NOMO-1 (cell line): ENCODE measurements at regions not wholly inside any gene's neighbourhood (a gene's known extent, or its start where the extent isn't known, plus 50 kb on each side); places are given as distances from the start of the nearest gene placed in this dataset.
"Not testable (repeated sequence)": the region's sequence is repeated elsewhere in the genome, so short reads cannot be mapped to it uniquely, and the experiment has no call there.

Experiments
- DNase-seq, 2 experiments: peaks; one replicate each; lab custom pipeline; 2025; ENCODE audit not compliant: unreplicated experiment in 2 of 2; lab: John Stamatoyannopoulos, UW

DNA sequence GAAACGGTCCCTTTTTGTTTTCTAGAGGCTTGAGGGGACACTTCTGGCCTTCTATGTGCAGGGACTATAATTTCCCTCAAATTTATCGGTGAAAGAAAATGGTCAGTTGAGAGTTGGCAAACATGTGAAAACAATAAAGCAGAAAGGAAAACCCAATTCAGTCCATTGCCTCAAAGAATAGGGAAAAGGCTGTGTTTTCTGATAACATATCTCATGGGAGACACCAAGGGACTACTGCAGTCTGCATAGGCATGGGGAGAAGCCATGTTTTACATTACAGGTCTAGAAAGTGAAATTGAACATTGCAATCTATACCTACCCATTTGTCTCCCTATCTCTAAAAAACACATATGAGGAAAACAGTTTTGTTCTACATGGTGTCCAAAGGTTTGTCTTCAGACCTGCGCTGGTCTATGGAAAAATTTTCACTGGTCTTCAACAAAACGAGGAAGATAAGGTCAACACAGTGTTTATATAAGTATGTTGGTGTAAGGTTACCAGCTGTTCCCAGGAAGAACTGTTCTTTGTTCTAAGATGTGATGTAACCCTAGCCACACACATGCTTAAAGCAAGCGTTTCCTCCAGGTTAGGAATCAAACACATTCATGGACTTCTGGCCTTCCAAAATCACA, 179.7 kb downstream of the MREG start:
- DNase-seq = no peak

DNA sequence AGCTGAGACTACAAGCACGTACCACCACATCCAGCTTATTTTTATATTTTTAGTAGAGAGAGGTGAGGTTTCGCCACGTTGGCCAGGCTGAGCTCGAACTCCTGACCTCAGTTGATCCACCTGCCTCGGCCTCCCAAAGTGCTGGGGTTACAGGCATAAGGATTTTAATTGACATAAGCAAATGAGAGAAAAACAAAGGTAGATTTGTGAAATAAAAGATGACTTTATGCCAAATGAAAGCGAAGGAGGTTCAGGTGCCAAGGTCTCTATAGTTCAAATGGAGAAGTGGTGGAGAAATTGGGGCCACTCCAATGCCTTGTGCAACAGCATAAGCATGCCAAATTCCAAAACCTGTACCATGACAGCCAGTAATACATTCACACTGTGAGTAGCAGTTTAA, 180.6 kb downstream of the MREG start:
- DNase-seq = peak; percentile 43 to 44

DNA sequence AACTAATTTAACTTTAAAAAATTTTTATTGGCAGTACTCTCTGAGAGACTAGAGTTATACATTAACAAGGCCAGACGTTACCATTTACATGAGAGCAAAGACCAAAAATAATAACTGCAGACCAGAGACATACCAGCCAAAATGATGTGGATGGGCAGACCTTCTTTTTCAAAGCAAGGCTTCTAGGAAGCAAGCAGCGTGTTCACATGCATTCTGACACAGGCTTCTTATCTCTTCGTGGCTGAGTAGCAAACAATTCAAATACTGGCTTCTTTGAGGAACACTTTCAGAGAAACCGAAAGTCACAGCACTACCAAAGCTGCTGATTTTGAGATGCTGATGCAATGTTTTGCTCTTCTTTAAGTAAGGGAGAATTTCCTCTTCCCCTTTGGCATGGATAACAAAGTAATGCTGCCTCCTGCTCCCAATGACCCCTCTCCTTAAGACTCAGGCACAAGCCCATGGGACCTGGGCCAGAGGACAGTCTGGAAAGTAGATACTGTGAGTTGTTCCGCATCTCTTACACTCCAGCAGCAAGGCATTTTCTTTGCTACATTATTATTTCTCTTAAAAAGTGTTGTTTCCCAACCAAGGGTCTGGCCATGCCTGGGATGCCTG, 181.9 kb downstream of the MREG start:
- DNase-seq = peak; percentile 27 to 81

DNA sequence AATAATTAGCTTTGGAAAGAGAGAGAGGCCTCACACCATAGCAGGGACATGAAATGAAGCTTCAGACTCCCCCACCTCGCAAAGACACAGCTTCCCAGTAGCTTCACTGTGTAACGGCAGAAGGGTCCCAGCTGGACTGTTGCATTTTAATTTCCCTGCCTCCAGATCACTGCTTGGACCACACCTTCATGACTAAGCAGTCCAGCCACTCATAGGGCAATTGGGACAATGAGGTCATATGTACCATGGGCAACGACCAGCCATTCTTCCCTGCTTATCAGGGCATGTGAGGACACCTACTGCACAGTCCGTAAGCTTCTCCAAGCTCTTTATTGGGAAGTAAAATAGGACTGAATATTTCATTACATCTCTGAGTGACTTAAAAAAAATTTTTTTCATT, 183.0 kb downstream of the MREG start:
- DNase-seq = no peak

GRCh38 chr2:215829261-215829660, 184.1 kb downstream of the MREG start:
- no peak for DNase-seq

- DNase-seq = peak; percentile 74 to 76
Measured at GRCh38 chr2:215828528-215829184, 184.7 kb downstream of the MREG start.

DNA sequence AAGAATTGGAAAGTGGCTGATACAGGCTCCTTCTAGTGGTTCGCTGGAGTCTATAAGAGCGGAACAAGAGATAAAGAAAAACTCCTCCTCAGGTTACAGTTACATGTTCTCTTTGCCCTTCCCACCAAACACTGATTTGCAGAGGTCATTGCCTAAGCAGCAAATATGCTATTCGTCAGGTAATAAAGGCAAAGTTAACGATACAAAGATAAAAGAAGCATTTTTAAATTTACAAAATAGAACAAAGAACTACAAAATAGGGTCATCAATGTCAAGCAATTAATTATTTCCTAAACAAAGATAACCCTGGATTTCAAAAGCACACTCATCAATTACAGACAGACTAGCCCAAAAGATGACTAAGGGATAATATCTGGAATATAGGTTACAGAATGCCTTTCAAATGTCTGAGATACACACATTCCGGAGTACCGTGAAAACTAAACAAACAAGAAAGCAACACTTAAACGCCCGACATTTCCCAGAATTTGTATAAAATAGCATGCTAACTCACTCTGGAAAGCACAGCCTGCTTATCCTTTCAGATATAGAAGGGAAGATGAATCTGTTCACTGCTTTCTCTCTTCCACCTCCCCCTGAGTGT, 186.4 kb downstream of the MREG start:
- no peak for DNase-seq

DNA sequence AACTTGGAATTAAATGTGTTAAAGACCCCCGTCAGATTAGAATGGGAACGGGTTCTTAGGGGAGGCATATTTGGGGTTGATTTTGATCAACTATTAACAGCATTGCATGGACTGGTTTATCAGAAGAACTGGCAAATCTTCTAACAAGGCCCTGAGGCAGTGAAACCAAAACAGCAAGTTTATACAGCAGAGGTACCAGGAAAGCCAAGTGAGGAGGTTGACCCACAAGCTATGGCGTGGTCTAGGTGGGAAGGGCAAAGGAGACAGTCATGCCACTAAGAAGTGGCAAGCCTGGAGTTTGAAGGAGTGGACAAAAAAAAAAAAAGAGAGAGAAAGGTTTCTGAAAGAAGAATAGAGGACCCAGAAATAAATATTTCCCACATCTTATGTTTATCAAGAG, 187.0 kb downstream of the MREG start:
- DNase-seq = no peak

DNA sequence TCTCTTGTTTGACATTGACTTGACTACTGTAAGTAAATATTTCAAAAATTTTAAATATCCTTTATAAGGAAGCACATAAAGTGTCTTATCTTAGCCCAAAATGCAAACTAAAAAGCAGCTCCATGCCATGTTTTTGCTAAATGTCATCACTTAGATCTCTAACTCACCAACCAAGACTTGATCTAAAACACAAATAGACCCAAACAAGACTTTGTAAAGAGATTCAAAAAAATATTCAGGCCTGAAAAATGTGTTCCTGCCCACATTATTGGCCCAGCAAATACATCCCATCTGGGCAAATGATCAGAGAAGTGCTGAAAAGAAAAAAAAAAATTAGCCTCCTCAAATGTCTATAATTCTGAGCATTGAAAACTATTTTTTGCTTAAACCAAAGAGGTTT, 187.6 kb downstream of the MREG start:
- DNase-seq = no peak

GRCh38 chr2:215821298-215821697, 192.1 kb downstream of the MREG start:
- DNase-seq = not testable (repeated sequence)

DNA sequence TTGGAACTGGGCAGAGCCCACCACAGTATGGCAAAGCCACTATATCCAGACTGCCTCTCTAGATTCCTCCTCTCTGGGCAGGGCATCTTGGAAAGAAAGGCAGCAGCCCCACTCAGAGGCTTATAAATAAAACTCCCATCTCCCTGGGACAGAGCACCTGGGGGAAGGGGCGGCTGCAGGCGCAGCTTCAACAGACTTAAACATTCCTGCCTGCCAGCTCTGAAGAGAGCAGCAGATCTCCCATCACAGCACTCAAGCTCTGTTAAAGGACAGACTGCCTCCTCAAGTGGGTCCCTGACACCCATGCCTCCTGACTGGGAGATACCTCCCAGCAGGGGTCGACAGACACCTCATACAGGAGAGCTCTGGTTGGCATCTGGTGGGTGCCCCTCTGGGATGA, 193.6 kb downstream of the MREG start:
- DNase-seq = not testable (repeated sequence)

DNA sequence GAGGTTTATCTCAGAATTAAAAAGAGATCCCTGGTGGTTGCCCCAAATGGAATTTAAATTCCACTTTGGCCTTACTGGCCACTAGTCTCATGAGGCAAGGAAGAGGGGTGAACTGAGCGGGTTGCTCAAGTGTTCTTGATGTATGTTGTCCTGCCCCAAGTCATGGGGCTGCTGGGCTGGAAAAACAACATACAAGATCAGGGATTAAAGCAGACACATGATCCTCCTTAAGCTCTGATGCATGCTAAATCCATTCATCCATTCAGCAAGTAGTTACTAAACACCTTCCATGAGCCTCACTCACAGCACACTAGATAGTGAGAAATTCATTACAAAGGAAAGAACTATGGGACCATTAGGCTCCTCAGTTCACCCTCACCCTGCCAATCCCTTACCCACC, 196.3 kb downstream of the MREG start:
- no peak for DNase-seq

DNA sequence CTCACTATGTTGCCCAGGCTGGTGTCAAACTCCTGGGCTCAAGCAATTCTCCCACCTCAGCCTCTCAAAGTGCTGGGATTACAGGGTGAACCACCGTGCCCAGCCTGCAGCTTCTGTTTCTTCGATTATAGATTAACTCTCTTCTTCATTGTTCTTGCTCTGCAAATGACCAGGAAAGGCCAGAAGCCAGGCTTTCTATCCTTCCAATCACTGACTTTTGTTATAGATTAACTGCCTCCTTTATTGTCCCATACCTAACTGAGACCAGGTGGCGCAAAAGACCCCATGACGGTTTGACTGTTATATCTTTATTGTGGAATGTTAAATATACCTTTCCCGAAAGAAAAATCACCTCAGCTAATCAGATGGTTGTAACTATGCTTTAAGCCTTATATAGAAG, 196.9 kb downstream of the MREG start:
- no peak for DNase-seq

GRCh38 chr2:215815960-215816359, 197.4 kb downstream of the MREG start:
- DNase-seq = no peak

GRCh38 chr2:215812966-215813365, 200.4 kb downstream of the MREG start:
- no peak for DNase-seq

- peak; percentile 60 to 90 for DNase-seq
Measured at GRCh38 chr2:215811409-215812345, 201.7 kb downstream of the MREG start.

DNA sequence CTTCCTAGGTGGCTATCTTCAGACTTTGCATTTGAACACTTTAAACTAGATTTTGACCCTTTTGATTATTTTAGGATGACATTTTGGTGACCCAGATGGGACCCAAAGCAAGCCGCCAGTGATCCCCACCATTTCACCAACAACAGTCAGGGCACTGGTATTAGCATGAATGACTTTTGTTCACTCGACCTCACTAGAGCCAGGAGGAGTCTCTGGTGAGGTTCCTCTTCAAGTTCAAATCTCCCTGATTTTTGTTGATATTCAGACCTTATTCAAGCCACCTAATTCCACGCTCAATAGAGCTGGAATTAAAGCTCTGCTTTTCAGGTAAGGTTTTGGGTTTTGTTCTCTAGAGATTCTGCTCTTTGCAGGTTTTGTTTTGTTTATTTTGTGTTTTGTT, 202.3 kb downstream of the MREG start:
- DNase-seq = no peak

DNA sequence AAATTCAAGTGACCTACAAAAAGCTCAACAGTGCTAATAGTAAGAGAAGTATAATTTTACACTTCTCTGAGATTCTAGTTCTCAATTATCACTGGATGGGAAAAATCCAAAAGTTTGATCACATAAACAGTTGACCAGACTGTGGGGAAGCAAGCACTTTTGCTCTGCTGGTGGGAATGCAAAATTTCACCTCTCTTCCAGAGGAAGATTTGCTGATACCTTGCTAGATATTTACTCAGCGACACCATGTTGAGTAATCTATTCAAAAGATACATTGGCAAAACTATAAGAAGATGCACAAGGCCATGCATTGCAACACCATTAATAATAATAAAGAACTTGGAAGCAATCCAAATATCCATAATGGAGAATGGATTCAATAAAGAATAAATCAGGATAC, 204.4 kb downstream of the MREG start:
- no peak for DNase-seq

DNA sequence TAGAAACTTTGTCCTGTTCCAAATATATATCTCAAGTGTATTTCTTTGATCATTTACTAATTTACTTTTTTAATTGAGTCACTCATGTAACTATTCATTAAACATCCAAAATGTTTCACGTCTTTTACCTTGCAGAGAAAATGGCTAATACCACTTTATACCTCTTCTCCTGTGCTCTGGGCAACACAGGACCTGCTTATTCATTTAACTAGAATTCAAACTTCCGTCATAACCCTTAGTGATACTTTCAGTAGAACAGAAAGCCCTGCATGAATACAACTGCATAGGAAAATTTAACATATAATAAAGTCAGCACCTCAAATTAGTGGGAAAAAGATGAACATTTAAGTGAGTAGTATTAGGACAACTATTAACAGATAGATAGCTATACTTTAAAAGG, 205.2 kb downstream of the MREG start:
- no peak for DNase-seq

DNA sequence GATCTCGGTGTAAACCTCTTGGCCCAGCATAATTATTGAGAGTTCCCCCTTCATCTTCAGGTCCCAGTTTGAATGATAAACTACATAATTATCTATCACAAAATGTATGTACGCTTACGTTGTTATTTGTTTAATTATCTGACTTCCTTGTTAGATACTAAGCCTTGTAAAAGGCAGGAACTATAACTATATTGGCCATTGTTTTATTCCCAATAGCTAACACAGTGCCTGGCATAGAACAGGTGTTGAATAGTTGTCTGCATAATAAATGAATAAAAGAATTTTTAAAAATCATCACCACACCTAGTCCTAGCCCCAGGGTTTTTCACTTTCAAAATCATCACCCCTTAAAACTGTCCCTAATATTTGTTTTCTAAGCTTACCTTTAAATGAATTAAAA, 207.9 kb downstream of the MREG start:
- no peak for DNase-seq

- no peak for DNase-seq
Measured at GRCh38 chr2:215803150-215803549, 210.2 kb downstream of the MREG start.
